NT2/D1 (cell line): ENCODE measurements at regions not wholly inside any gene's neighbourhood (a gene's known extent, or its start where the extent isn't known, plus 50 kb on each side); places are given as distances from the start of the nearest gene placed in this dataset.

Source experiments
- DNase-seq: peaks from one replicate; pipeline ENCODE4 v3.0.0-alpha.2; 2011; ENCODE audit warnings: low read depth, low spot score
- H3K27me3 ChIP-seq: 2 replicates; pipeline ENCODE4 v1.6.0; 2011; ENCODE audit warnings: mild to moderate bottlenecking; ENCODE audit not compliant: insufficient read length, insufficient read depth
- H3K36me3 ChIP-seq: 2 replicates; pipeline ENCODE4 v1.6.1; 2011; ENCODE audit warnings: mild to moderate bottlenecking, low read length, mixed read lengths; ENCODE audit not compliant: insufficient read depth, insufficient read length
- H3K4me1 ChIP-seq: 2 replicates; pipeline ENCODE4 v1.5.1; 2011; ENCODE audit not compliant: insufficient read depth, insufficient read length
- H3K4me3 ChIP-seq: 2 replicates; pipeline ENCODE4 v1.5.1; 2011; ENCODE audit warnings: low read depth; ENCODE audit not compliant: insufficient read length
- H3K9ac ChIP-seq: 2 replicates; pipeline ENCODE4 v1.6.0; 2011; ENCODE audit warnings: low read depth; ENCODE audit not compliant: insufficient read length
- H3K9me3 ChIP-seq: 2 replicates; pipeline ENCODE4 v1.5.1; 2011; ENCODE audit warnings: mild to moderate bottlenecking, low read length; ENCODE audit not compliant: insufficient read depth
- SUZ12 ChIP-seq: IDR thresholded peaks from 2 replicates; pipeline ENCODE4 v1.6.1; 2011; ENCODE audit not compliant: insufficient read length, insufficient read depth; ENCODE audit errors: extremely low read depth
- YY1 ChIP-seq: IDR thresholded peaks from 2 replicates; pipeline ENCODE4 v1.6.1; 2011; ENCODE audit not compliant: insufficient read length, insufficient read depth
- ZNF274 ChIP-seq: IDR thresholded peaks from 2 replicates; pipeline ENCODE4 v1.6.1; 2011; ENCODE audit warnings: mild to moderate bottlenecking, low read depth, low read length

DNA sequence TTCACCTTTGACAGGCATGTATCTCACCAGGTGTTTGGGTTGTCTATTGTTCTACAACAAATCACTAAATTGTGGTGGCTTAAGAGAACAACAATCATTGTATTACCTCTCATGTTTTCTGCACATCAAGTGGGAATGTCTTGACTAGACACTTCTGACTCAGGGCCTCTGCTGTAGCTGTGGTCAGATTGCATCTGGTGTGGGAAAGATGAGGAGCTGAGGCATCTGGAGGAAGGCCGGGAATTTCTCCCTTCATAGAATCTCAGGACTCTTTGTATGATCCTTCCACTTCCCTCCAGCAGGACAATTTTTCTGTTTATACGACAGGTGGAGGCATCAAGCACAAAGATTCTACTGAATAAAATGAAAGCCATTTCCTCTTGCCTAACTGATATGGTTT lies 511.8 kb upstream of the NBEA start:
- no peak for TF ChIP-seq SUZ12
- no peak for TF ChIP-seq YY1
- TF ChIP-seq ZNF274, result no peak
- Histone ChIP-seq H3K9me3 (no peaks in the 10 kb centered on the region), H3K9ac (no peak overlapping the region), H3K27me3 (no peaks in the 10 kb centered on the region), H3K36me3 (no peaks in the 10 kb centered on the region), H3K4me1 (no peaks in the 10 kb centered on the region), H3K4me3 (no peak overlapping the region)
- DNase-seq, result no peak

- no peak overlapping the region for H3K4me3 ChIP-seq
- no peak for TF ChIP-seq YY1
- no peak for TF ChIP-seq ZNF274
- no peak for TF ChIP-seq SUZ12
- no peaks in the 10 kb centered on the region for H3K27me3 ChIP-seq
- DNase-seq, result no peak
- no peaks in the 10 kb centered on the region for H3K4me1 ChIP-seq
- no peaks in the 10 kb centered on the region for H3K36me3 ChIP-seq
- no peak overlapping the region for H3K9ac ChIP-seq
- no peaks in the 10 kb centered on the region for H3K9me3 ChIP-seq
Observed at GRCh38 chr13:34431827-34432581, 510.1 kb upstream of the NBEA start.

GRCh38 chr13:34435338-34435737 lies 506.7 kb upstream of the NBEA start:
- H3K9ac ChIP-seq, result no peak overlapping the region
- TF ChIP-seq SUZ12, result no peak
- no peak for TF ChIP-seq ZNF274
- TF ChIP-seq YY1, result no peak
- no peak for DNase-seq
- H3K27me3 ChIP-seq, result no peaks in the 10 kb centered on the region
- H3K4me1 ChIP-seq, result no peaks in the 10 kb centered on the region
- no peaks in the 10 kb centered on the region for H3K36me3 ChIP-seq
- no peaks in the 10 kb centered on the region for H3K9me3 ChIP-seq
- no peak overlapping the region for H3K4me3 ChIP-seq

DNA sequence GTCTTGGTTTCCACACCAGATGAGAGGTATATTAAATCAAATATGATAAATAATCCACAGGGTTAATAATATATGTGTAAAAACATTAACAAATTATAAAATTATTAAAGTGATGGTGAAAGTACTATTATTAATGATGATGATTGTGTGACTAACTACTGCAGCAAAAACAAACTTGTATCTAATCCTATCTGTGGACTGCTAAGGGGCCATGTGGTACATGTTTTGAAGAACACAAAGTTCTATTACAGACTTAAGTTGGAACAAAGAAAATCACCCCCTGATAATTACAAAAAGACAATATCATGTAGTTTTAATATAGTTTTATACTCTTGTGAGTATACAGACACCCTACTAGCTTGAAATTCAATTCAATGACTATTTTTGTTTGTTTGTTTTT lies 504.2 kb upstream of the NBEA start:
- TF ChIP-seq YY1 (no peak), ZNF274 (no peak), SUZ12 (no peak)
- Histone ChIP-seq H3K9me3 (no peaks in the 10 kb centered on the region), H3K27me3 (no peaks in the 10 kb centered on the region), H3K36me3 (no peaks in the 10 kb centered on the region), H3K4me3 (no peak overlapping the region), H3K4me1 (no peaks in the 10 kb centered on the region), H3K9ac (no peak overlapping the region)
- DNase-seq, result no peak

GRCh38 chr13:34452831-34453230 lies 489.2 kb upstream of the NBEA start:
- TF ChIP-seq YY1 (no peak), ZNF274 (no peak), SUZ12 (no peak)
- Histone ChIP-seq H3K4me1 (no peaks in the 10 kb centered on the region), H3K4me3 (no peak overlapping the region), H3K36me3 (no peaks in the 10 kb centered on the region), H3K27me3 (no peaks in the 10 kb centered on the region), H3K9me3 (no peaks in the 10 kb centered on the region), H3K9ac (no peak overlapping the region)
- no peak for DNase-seq

- no peaks in the 10 kb centered on the region for H3K4me1 ChIP-seq
- H3K4me3 ChIP-seq, result no peak overlapping the region
- no peak overlapping the region for H3K9ac ChIP-seq
- DNase-seq, result no peak
- no peaks in the 10 kb centered on the region for H3K9me3 ChIP-seq
- TF ChIP-seq SUZ12 (no peak), ZNF274 (no peak), YY1 (no peak)
- H3K27me3 ChIP-seq, result no peaks in the 10 kb centered on the region
- no peaks in the 10 kb centered on the region for H3K36me3 ChIP-seq
Observed at GRCh38 chr13:34458756-34459715, 483.0 kb upstream of the NBEA start.

DNA sequence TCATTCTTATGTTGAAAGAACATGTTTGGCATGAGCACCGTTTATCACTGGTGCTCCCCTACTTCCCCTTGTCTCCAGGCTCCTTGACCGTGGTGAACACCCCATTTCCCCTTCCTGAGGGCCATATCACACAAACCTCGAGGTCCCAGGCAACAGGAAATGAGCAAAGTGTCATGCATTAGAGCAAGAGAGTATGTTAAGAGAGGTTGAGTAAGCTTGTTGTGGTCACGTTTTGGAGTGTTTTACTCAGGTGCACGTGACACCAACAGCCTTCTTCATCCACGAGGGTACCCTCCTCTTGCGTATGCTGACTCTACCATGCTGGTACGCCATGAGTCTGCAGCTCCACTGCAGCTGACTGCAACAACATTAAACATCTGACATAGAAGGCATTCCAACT lies 482.2 kb upstream of the NBEA start:
- no peak overlapping the region for H3K9ac ChIP-seq
- TF ChIP-seq SUZ12 (no peak), YY1 (no peak), ZNF274 (no peak)
- H3K4me3 ChIP-seq, result no peak overlapping the region
- H3K9me3 ChIP-seq, result no peaks in the 10 kb centered on the region
- H3K4me1 ChIP-seq, result no peaks in the 10 kb centered on the region
- no peaks in the 10 kb centered on the region for H3K27me3 ChIP-seq
- DNase-seq, result no peak
- no peaks in the 10 kb centered on the region for H3K36me3 ChIP-seq
